H9 (cell line): ENCODE measurements at regions not wholly inside any gene's neighbourhood (a gene's known extent, or its start where the extent isn't known, plus 50 kb on each side); places are given as distances from the start of the nearest gene placed in this dataset.

ENCODE experiments used
- DNase-seq: peaks from one replicate; pipeline ENCODE4 v3.0.0-alpha.2; 2017
- H2AFZ ChIP-seq: one replicate; pipeline ENCODE4 v1.6.1; 2013; ENCODE audit warnings: mild to moderate bottlenecking, low read length, control low read depth, moderate library complexity
- H2AK5ac ChIP-seq: 2 replicates; pipeline ENCODE4 v1.6.1; 2013; ENCODE audit warnings: low read length, control low read depth, mixed read lengths; ENCODE audit not compliant: insufficient read length
- H2BK120ac ChIP-seq: one replicate; pipeline ENCODE4 v1.6.1; 2013; ENCODE audit warnings: low read depth, mild to moderate bottlenecking, low read length, control low read depth, inconsistent platforms; ENCODE audit not compliant: poor library complexity, severe bottlenecking
- H2BK12ac ChIP-seq: 2 replicates; pipeline ENCODE4 v1.6.1; 2013; ENCODE audit warnings: low read length, control low read depth, mixed read lengths, low read depth; ENCODE audit not compliant: insufficient read length
- H2BK15ac ChIP-seq: 2 replicates; pipeline ENCODE4 v1.6.1; 2013; ENCODE audit warnings: low read depth, low read length, control low read depth
- H2BK20ac ChIP-seq: one replicate; pipeline ENCODE4 v1.6.1; 2013; ENCODE audit warnings: low read depth, mild to moderate bottlenecking, low read length, control low read depth, inconsistent platforms; ENCODE audit not compliant: poor library complexity, severe bottlenecking
- H2BK5ac ChIP-seq: 2 replicates; pipeline ENCODE4 v1.6.1; 2013; ENCODE audit warnings: low read length, control low read depth, mixed read lengths; ENCODE audit not compliant: insufficient read length
- H3K14ac ChIP-seq: 2 replicates; pipeline ENCODE4 v1.6.1; 2013; ENCODE audit warnings: low read length, control low read depth; ENCODE audit not compliant: insufficient read depth
- H3K18ac ChIP-seq: 2 replicates; pipeline ENCODE4 v1.6.1; 2013; ENCODE audit warnings: low read depth, mild to moderate bottlenecking, mixed read lengths, low read length, control low read depth; ENCODE audit not compliant: insufficient read length
- H3K23ac ChIP-seq: 2 replicates; pipeline ENCODE4 v1.6.1; 2013; ENCODE audit warnings: low read length, control low read depth, mixed read lengths, low read depth; ENCODE audit not compliant: insufficient read length
- H3K23me2 ChIP-seq: 2 replicates; pipeline ENCODE4 v1.6.1; 2013; ENCODE audit warnings: low read depth, mild to moderate bottlenecking, mixed read lengths, low read length, control low read depth; ENCODE audit not compliant: insufficient read length, poor library complexity, severe bottlenecking
- H3K27ac ChIP-seq: 2 replicates; pipeline ENCODE4 v1.5.1; 2013; ENCODE audit warnings: low read length, control low read depth, mixed read lengths, low read depth; ENCODE audit not compliant: insufficient read length
- H3K27me3 ChIP-seq: 2 replicates; pipeline ENCODE4 v1.6.1; 2013; ENCODE audit warnings: low read length, control low read depth, inconsistent platforms; ENCODE audit not compliant: insufficient read depth
- H3K4ac ChIP-seq: 2 replicates; pipeline ENCODE4 v1.6.1; 2013; ENCODE audit warnings: low read depth, mild to moderate bottlenecking, control low read depth, inconsistent platforms, low read length, moderate library complexity
- H3K4me1 ChIP-seq: 2 replicates; pipeline ENCODE4 v1.6.1; 2013; ENCODE audit warnings: low read length, control low read depth, inconsistent platforms; ENCODE audit not compliant: insufficient read depth
- H3K4me2 ChIP-seq: 2 replicates; pipeline ENCODE4 v1.6.1; 2013; ENCODE audit warnings: low read length, control low read depth, mixed read lengths; ENCODE audit not compliant: insufficient read length, insufficient read depth
- H3K56ac ChIP-seq: 2 replicates; pipeline ENCODE4 v1.6.1; 2013; ENCODE audit warnings: low read depth, mild to moderate bottlenecking, mixed read lengths, low read length, control low read depth; ENCODE audit not compliant: insufficient read length
- H3K79me1 ChIP-seq: 2 replicates; pipeline ENCODE4 v1.6.1; 2013; ENCODE audit warnings: low read depth, mild to moderate bottlenecking, moderate library complexity, low read length, control low read depth, inconsistent platforms; ENCODE audit not compliant: insufficient read depth, poor library complexity, severe bottlenecking
- H3K79me2 ChIP-seq: 2 replicates; pipeline ENCODE4 v1.6.1; 2013; ENCODE audit warnings: low read length, control low read depth, inconsistent platforms; ENCODE audit not compliant: insufficient read depth
- H3K9ac ChIP-seq: 2 replicates; pipeline ENCODE4 v1.6.1; 2013; ENCODE audit warnings: low read length, control low read depth, mixed read lengths; ENCODE audit not compliant: insufficient read length; ENCODE audit errors: extremely low read depth
- H3K9me3 ChIP-seq: one replicate; pipeline ENCODE4 v1.6.1; 2013; ENCODE audit warnings: low read depth, low read length, inconsistent platforms; ENCODE audit not compliant: control insufficient read depth
- H3T11ph ChIP-seq: one replicate; pipeline ENCODE4 v1.6.1; 2013; ENCODE audit warnings: mild to moderate bottlenecking, low read length, control low read depth, inconsistent platforms
- H4K20me1 ChIP-seq: one replicate; pipeline ENCODE4 v1.6.1; 2013; ENCODE audit not compliant: control insufficient read depth, insufficient read length, insufficient read depth
- H4K5ac ChIP-seq: 2 replicates; pipeline ENCODE4 v1.6.1; 2013; ENCODE audit warnings: low read depth, mild to moderate bottlenecking, mixed read lengths, low read length, control low read depth; ENCODE audit not compliant: insufficient read length
- H4K8ac ChIP-seq: replicated peaks from 2 replicates; pipeline ENCODE4 v1.6.1; 2013; ENCODE audit warnings: low read length, control low read depth, mixed read lengths, low read depth; ENCODE audit not compliant: insufficient read length
- H4K91ac ChIP-seq: 2 replicates; pipeline ENCODE4 v1.6.1; 2013; ENCODE audit warnings: low read depth, mild to moderate bottlenecking, moderate library complexity, mixed read lengths, low read length, control low read depth; ENCODE audit not compliant: insufficient read length
- H3K27ac Mint-ChIP-seq, 3 experiments: 2 replicates in 2 of 3; 3 replicates in 1 of 3; pipeline ENCODE4 v1.8.0; 2020 to 2021; ENCODE audit warnings: mixed read lengths in 3 of 3, mild to moderate bottlenecking in 1 of 3, moderate library complexity in 1 of 3
- H3K27me3 Mint-ChIP-seq: 2 replicates; pipeline ENCODE4 v1.8.0; 2021; ENCODE audit warnings: low read depth, mild to moderate bottlenecking, moderate library complexity, mixed read lengths
- H3K36me3 Mint-ChIP-seq, 3 experiments: 2 replicates in 2 of 3; 3 replicates in 1 of 3; pipeline ENCODE4 v1.8.0; 2020 to 2021; ENCODE audit warnings: low read depth in 3 of 3, mixed read lengths in 3 of 3; ENCODE audit not compliant: insufficient read depth in 1 of 3
- H3K4me1 Mint-ChIP-seq, 2 experiments: 2 replicates each; pipeline ENCODE4 v1.8.0; 2020; ENCODE audit warnings: mixed read lengths in 2 of 2
- H3K4me3 Mint-ChIP-seq, 2 experiments: 2 replicates in 1 of 2; 3 replicates in 1 of 2; pipeline ENCODE4 v1.8.0; 2020 to 2021; ENCODE audit warnings: mild to moderate bottlenecking in 2 of 2, mixed read lengths in 2 of 2, moderate library complexity in 1 of 2
- H3K9me3 Mint-ChIP-seq, 2 experiments: 2 replicates in 1 of 2; 3 replicates in 1 of 2; pipeline ENCODE4 v1.8.0; 2020; ENCODE audit warnings: mild to moderate bottlenecking in 2 of 2, mixed read lengths in 2 of 2, moderate library complexity in 1 of 2
- CTCF ChIP-seq: fragments of 200-600 bp; sonication (generic); conservative IDR thresholded peaks from 3 replicates; pipeline ENCODE4 v1.8.0; 2021; ENCODE audit warnings: antibody characterized with exemption, mild to moderate bottlenecking
- WGBS: extraction: QIAGEN DNeasy Blood & Tissue Kit; methylation state at CpG from one replicate; pipeline ENCODE4 v1.1.7; 2013; ENCODE audit warnings: missing lambda C conversion rate, low lambda C conversion rate, mixed read lengths; ENCODE audit not compliant: insufficient read length; ENCODE audit errors: extremely low coverage; 5-methylcytosine and 5-hydroxymethylcytosine counted together

- Mint-ChIP-seq H3K36me3 (peaks cover 6 to 31% (median 22%) of the 10 kb centered on the region in 3 experiments; a peak in 6 of 7 replicates), H3K4me3 (no peak overlapping the region), H3K4me1 (peaks cover 3% of the 10 kb centered on the region in 2 experiments; a peak in 2 of 4 replicates), H3K9me3 (peaks cover 24 to 39% of the 10 kb centered on the region in 2 experiments), H3K27ac (no peak overlapping the region), H3K27me3 (no peaks in the 10 kb centered on the region)
- H2BK120ac ChIP-seq = no peak overlapping the region
- no peak overlapping the region for H2AFZ ChIP-seq
- no peaks in the 10 kb centered on the region for H3K23me2 ChIP-seq
- no peak overlapping the region for H2BK20ac ChIP-seq
- H4K5ac ChIP-seq = no peak overlapping the region
- no peak overlapping the region for H3K14ac ChIP-seq
- no peak overlapping the region for H3T11ph ChIP-seq
- WGBS = no CpG with 5 or more reads among the region's 1 CpG
- no peak overlapping the region for H4K91ac ChIP-seq
- H3K9ac ChIP-seq = no peak overlapping the region
- H2AK5ac ChIP-seq = no peak overlapping the region
- no peak overlapping the region for H2BK5ac ChIP-seq
- no peaks in the 10 kb centered on the region for H3K27me3 ChIP-seq
- no peak overlapping the region for H4K8ac ChIP-seq
- no peak overlapping the region for H3K18ac ChIP-seq
- H3K4me1 ChIP-seq = no peaks in the 10 kb centered on the region
- no peak overlapping the region for H2BK12ac ChIP-seq
- no peak overlapping the region for H3K4ac ChIP-seq
- no peak overlapping the region for H3K56ac ChIP-seq
- no peaks in the 10 kb centered on the region for H3K79me1 ChIP-seq
- H3K79me2 ChIP-seq = no peaks in the 10 kb centered on the region
- no peak for TF ChIP-seq CTCF
- H3K9me3 ChIP-seq = peaks cover 11% of the 10 kb centered on the region
- H3K4me2 ChIP-seq = no peak overlapping the region
- no peaks in the 10 kb centered on the region for H4K20me1 ChIP-seq
- H2BK15ac ChIP-seq = no peak overlapping the region
- no peak overlapping the region for H3K23ac ChIP-seq
- DNase-seq = no peak
- no peak overlapping the region for H3K27ac ChIP-seq
These were observed 1399.8 kb upstream of the PABPC4L start for GRCh38 chr4:135601351-135601750.
